GM15510 (cell line): ENCODE measurements at regions not wholly inside any gene's neighbourhood (a gene's known extent, or its start where the extent isn't known, plus 50 kb on each side); places are given as distances from the start of the nearest gene placed in this dataset.

Experiments
- POLR2A ChIP-seq: IDR thresholded peaks from 3 replicates; pipeline ENCODE4 v1.6.1; 2011; ENCODE audit warnings: borderline replicate concordance; ENCODE audit not compliant: insufficient read length; ENCODE audit errors: extremely low read depth

GRCh38 chr5:19297934-19298333, 690.1 kb downstream of the CDH18 start:
- no peak for TF ChIP-seq POLR2A

- no peak for TF ChIP-seq POLR2A
These were observed 686.7 kb downstream of the CDH18 start for GRCh38 chr5:19301271-19301670.

- TF ChIP-seq POLR2A = no peak
These were observed 673.2 kb downstream of the CDH18 start for GRCh38 chr5:19314840-19315239.

- no peak for TF ChIP-seq POLR2A
These were observed 668.7 kb downstream of the CDH18 start for GRCh38 chr5:19319252-19319651.

- no peak for TF ChIP-seq POLR2A
These were observed 665.1 kb downstream of the CDH18 start for GRCh38 chr5:19322716-19323485.

GRCh38 chr5:19334278-19334677, 653.7 kb downstream of the CDH18 start:
- no peak for TF ChIP-seq POLR2A

- no peak for TF ChIP-seq POLR2A
These were observed 645.1 kb downstream of the CDH18 start for GRCh38 chr5:19342942-19343341.

GRCh38 chr5:19352120-19352519, 635.9 kb downstream of the CDH18 start:
- TF ChIP-seq POLR2A = no peak

GRCh38 chr5:19369048-19369447, 619.0 kb downstream of the CDH18 start:
- TF ChIP-seq POLR2A = no peak

GRCh38 chr5:19369561-19369960, 618.4 kb downstream of the CDH18 start:
- TF ChIP-seq POLR2A = no peak

GRCh38 chr5:19370655-19371386, 617.2 kb downstream of the CDH18 start:
- no peak for TF ChIP-seq POLR2A

- TF ChIP-seq POLR2A = no peak
These were observed 599.6 kb downstream of the CDH18 start for GRCh38 chr5:19388391-19388790.

GRCh38 chr5:19401032-19401431, 587.0 kb downstream of the CDH18 start:
- no peak for TF ChIP-seq POLR2A

GRCh38 chr5:19406576-19407365, 581.2 kb downstream of the CDH18 start:
- TF ChIP-seq POLR2A = no peak

- TF ChIP-seq POLR2A = no peak
These were observed 579.9 kb downstream of the CDH18 start for GRCh38 chr5:19408149-19408548.

GRCh38 chr5:19411936-19412335, 576.1 kb downstream of the CDH18 start:
- no peak for TF ChIP-seq POLR2A
